GOT3 (cell line): ENCODE measurements at regions not wholly inside any gene's neighbourhood (a gene's known extent, or its start where the extent isn't known, plus 50 kb on each side); places are given as distances from the start of the nearest gene placed in this dataset.
"Not testable (repeated sequence)": the region's sequence is repeated elsewhere in the genome, so short reads cannot be mapped to it uniquely, and the experiment has no call there.

ENCODE experiments used
- DNase-seq: peaks from one replicate; lab custom pipeline; 2025; ENCODE audit warnings: mixed read lengths; lab: John Stamatoyannopoulos, UW

DNA sequence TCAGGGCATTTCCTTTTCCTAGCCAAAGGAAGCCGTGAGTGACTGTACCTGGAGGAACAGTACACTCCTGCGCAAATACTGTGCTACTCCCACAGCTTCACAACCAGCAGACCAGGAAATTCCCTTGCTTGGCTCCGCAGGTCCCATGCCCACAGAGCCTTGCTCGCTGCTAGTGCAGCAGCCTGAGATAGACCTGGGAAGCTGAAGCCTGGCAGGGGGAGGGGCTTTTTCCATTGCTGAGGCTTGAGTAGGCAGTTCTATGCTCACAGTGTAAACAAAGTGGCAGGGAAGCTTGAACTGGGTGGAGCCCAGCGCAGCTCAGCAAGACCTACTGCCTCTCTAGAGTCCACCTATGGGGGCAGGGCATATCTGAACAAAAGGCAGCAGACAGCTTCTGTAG is 291.2 kb downstream of the HGF start:
- no peak for DNase-seq

DNA sequence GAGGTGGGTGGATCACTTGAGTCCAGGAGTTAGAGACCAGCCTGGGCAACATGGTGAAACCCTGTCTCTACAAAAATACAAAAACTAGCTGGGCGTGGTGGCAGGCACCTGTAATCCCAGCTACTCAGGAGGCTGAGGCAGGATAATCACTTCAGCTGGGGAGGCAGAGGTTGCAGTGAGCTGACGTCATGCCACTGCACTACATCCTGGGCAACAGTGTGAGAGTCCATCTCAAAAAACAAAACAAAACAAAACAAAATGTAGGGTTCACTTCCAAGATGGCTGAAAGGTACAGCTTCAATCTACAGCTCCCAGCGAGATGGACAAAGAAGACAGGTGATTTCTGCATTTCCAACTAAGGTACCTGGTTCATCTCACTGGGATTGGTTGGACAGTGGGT is 291.6 kb downstream of the HGF start:
- not testable (repeated sequence) for DNase-seq

GRCh38 chr7:81473236-81473635 is 296.6 kb downstream of the HGF start:
- no peak for DNase-seq

- no peak for DNase-seq
These were observed 299.0 kb downstream of the HGF start for GRCh38 chr7:81470724-81471379.

DNA sequence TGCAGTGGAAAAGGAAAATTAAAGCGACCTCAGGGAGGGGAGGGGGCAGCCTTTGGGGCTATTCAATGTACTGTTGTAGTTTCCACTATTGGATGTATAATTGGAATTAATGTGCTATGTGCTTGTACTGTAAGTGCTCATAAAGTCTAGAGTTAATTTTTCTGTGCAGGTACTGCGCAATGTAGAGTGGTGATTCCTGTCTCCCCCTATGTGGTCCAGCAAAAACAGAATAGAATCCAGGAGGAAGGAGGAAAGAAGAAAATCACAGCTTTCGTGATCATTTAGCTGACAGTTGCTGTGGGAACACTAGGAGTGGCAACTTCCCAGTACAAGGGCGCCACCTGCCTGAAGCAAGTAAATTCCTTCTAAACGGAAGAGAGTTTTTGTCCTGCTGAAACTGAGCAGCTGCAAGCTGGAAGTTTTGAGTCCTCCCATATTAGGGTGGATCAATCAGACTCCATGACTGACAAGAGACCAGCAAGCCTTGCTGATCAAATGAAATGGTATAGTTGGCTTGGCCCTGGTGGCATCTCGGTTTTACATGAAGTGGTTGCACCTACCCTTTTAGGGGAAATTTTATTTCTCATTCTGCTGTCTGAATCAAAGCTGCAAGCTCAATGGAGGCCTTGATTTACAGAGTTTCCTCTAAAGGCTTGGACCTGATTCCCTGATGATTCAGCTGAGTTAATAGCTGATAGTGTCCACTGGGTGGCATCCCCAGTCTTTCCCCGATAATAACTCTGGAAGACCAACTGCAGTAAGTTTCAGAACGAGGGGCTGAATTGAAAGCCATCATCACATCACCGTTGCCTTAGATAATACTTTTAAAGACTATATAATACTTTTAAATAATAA is 299.8 kb downstream of the HGF start:
- no peak for DNase-seq

- DNase-seq = no peak
These were observed 300.5 kb downstream of the HGF start for GRCh38 chr7:81469153-81469868.

DNA sequence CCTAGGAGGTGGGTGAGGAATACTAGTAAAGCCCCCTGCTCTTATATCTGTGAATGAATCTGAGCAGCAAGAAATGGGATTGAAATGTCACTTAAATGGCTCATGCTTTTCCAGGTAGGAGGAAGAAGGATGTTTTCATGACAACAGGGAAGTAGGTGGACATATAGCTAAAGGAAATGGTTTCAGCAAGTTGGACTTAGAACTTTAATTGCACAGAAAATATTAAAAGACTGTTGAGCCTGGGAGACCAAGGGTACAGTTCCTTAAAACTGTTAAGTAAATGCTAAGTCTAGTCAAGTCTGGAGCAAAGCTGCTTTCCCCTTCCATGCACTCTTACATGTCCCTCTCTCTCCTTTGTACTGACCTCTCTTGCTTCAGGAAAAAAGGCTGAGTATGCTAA is 301.3 kb downstream of the HGF start:
- no peak for DNase-seq

DNA sequence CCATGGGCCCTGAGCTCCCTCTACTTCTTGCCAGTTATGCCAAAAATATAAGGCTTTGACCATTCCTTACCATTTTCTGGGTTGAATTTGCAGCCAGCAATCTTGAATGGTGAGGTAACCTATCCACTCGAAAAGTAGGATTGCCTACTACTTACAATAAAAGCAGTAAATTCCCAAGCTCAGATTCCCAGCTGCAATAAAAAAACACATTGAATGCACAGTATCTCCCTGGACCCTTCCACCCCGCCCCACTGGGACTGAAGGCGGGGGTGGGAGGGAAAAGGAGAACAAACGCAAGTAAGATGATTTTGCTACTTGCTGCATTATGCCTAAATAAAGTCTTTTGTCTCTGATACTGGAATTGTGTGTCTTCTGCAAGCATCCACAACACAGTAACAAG is 301.9 kb downstream of the HGF start:
- DNase-seq = no peak

GRCh38 chr7:81462672-81463071 is 307.2 kb downstream of the HGF start:
- no peak for DNase-seq

GRCh38 chr7:81460250-81461045 is 309.4 kb downstream of the HGF start:
- DNase-seq = no peak

- DNase-seq = no peak
These were observed 310.4 kb downstream of the HGF start for GRCh38 chr7:81459485-81459884.

DNA sequence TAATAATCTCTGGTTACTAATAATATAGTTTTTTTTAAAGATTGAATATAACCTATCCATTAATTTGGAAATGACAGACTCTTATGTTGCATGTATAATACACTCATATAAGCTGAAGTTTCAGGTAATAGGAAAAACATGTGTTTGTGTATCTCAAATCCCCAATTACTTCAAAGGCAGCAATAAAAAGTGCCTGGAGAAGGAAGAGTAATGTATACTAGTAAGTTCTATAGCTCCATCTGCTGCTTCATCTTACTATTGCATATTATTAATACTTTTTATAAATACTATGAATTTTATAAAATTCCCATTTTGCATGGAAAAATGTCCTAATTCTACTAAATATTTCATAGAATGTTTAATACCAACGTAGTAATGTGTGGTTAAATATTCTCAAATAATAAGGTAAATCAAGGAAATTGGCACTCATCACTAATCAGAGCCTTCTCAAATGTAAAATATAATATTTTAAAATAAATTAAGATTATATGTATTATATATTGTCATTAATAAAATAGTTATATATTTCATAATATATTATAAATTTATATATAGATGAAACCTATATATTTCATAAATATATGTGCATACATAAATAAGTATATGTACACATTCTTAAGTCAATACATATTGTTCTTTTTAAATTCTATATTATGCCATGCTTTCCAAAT is 311.9 kb downstream of the HGF start:
- no peak for DNase-seq

DNA sequence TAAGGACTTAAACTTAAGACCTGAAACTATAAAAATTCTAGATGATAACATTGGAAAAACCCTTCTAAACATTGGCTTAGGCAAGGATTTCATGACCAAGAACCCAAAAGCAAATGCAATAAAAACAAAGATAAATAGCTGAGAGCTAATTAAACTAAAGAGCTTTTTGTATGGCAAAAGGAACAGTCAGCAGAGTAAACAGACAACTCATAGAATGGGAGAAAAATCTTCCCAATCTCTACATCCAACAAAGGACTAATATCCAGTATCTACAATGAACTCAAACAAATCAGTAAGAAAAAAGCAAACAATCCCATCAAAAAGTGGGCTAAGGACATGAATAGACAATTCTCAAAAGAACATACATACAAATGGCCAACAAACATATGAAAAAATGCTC is 316.1 kb downstream of the HGF start:
- not testable (repeated sequence) for DNase-seq

DNA sequence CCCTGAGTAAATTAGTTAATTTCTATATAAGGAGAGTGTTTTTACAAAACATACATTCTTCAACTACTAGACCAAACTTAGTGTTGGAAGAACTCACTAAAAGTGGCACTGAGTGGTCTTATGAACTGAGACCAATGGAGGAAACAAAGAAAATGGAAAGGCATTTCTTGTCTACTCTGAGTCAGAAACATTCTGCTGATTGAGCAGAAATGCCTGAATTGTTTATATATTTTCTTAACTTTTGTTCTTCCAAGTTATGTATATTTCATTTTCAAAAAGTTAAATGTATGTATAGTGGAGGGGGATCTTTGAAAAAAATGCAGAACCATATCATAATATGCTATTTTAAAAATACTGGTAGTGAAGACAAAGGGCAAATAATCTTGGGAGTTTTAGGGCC is 320.7 kb downstream of the HGF start:
- DNase-seq = no peak

DNA sequence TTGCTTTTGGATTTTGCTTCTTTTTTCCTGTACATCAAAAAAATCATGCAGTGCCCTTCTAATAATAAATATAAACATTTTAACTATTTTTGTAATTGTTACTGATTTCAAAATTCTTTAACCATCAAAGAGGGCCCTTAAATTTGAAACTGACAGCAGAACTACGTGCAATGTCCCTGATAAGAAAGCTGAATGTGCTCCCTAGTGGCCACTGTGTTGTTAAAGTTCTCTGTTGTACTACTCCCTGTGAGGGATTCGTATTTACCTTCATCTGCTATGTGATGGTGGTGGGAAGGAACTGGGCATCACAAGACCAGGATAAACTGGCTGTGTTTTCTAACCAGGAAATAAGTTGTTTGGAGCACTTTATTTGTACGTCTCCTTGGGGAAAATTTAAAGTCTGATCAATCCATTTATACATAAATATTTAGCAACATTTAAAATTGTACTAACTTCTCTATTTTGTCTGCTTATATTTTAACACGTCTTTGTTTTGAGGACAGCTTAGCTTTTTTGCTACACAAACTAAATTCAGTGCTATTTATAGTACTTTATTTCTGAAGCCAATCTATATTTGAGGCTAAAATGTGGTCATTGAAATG is 322.4 kb downstream of the HGF start:
- no peak for DNase-seq

DNA sequence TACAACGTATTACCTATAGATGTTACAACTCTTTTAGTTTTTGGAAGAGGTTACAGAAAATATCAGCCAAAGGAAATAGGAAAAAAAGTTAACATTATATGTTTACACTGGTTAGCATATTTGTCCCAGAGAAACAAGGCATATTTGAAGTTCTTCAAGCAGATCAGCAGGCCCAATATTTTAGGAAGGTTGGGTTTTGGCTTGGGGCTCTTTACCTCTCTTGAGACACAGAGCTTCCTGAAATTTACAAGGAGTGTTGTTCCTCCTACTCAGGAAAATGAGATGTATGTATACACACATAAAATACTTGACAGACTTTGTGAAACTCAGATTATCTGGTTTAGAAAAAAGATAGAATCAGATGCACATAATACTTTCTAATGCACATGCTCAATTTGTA is 323.6 kb downstream of the HGF start:
- DNase-seq = no peak

- no peak for DNase-seq
These were observed 324.4 kb downstream of the HGF start for GRCh38 chr7:81445462-81445861.

GRCh38 chr7:81441750-81442149 is 328.1 kb downstream of the HGF start:
- DNase-seq = no peak

- no peak for DNase-seq
These were observed 330.3 kb downstream of the HGF start for GRCh38 chr7:81439591-81439990.

GRCh38 chr7:81437160-81437559 is 332.7 kb downstream of the HGF start:
- not testable (repeated sequence) for DNase-seq

- no peak for DNase-seq
These were observed 336.0 kb downstream of the HGF start for GRCh38 chr7:81433692-81434331.
